Glomerular visceral epithelial cell (primary cell): ENCODE measurements at regions not wholly inside any gene's neighbourhood (a gene's known extent, or its start where the extent isn't known, plus 50 kb on each side); places are given as distances from the start of the nearest gene placed in this dataset.
A peak's percentile ranks its signal among the peaks of the same experiment; 100 is the strongest.

Experiments used
- DNase-seq: peaks from one replicate; pipeline ENCODE4 v3.0.0-alpha.2; 2016; ENCODE audit errors: extremely low spot score

DNA sequence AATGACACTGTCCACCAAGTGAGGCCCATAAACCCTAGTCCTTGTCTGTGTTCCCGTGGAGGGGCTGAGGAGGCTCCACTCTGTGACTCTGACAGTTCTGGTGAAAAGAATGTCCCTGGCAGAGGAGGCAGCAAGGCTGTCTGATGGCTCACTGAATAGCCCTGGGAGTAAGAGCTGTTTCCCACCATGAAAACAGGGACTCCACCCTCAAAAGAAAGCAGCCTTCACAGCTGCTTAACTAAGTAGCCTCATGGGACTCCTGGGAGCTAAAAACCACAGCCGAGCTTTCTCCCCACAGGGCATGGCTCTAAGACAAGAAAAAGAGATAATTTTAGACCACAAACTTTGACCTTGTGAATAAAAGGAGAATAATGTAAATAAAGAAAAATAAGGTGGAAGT, 135.1 kb upstream of the FRY start:
- peak; percentile 8 for DNase-seq

DNA sequence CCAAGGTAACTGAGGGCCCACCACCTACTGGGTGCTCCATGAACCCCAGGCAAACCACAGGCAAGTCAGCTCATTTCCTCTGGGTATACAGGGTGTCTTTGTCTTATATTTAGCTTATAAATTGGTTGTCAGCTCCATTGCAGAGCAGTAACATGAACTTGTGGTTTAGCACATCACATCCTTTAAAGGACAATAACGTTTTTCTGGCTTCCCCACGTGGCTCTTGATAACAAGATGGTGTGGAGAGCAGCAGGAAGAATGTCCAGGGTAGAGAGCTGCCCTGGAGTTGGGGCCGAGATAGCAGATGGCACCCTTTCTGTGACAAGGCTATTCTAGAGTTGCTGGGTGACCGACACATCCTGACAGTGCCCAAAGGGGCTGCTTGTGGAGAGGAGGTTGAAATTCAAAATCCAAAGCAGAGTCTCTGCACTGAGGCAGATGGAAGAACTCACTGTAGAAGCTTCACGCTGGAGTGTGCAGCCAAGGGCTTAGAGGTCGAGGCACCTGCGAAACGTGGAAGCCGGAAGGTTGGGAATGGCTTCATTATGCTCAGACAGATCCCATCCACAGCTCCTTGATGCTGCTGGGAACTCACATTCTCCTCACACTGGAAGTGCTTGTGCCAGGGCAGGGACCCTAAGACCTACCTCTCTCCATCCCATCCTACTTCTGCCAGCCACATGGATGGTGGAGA, 133.0 kb upstream of the FRY start:
- no peak for DNase-seq

DNA sequence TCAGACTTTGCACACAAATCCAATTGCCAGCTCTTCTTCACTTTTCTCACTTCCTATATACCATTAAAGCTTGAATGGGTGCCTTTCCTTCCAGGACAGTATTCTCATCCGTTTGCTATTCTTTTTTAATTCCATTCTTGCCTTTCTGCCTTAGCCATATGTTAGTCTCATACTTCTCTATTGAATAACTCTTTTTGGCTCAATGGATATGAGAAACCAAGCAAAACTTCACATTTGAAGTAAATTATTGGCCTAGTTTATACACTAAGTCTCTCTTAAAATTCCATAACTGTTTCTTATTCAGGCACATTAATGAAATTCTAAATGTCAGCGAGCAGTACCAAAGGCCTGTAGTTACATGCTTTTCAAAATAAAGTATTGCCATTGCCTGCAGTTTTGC, 129.6 kb upstream of the FRY start:
- no peak for DNase-seq

DNA sequence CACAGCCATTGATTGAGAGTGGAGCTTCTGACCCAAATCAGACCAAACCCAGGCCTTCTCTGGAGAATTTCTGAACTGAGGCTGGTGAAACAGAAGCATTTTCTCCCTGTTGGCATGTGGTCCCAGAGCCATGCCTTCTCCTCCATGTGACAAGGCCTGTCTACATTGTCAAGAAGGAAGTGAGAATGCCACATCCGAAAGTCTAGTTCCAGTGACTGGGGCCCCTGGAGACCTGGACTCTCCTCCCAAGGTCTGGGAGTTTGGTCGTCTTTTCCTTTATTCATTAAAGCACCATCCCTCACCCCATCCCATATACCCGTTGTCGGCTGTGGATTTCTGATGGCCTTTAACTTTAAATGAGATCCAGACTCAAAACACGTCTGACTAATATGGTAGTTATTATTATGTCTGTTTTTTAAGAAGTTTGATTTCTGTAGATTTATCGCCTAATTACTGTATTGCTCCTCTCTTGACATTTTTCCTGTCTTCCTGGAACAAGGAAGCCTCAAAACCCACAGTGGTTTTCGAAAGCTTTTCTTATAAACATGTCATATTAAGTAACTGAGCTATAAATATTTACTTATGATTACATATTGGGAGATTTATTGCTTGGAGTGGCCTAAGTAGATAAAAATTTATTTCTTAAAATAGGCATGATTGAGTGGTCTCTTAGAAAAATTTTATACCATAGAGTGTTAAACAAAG, 128.3 kb upstream of the FRY start:
- no peak for DNase-seq

DNA sequence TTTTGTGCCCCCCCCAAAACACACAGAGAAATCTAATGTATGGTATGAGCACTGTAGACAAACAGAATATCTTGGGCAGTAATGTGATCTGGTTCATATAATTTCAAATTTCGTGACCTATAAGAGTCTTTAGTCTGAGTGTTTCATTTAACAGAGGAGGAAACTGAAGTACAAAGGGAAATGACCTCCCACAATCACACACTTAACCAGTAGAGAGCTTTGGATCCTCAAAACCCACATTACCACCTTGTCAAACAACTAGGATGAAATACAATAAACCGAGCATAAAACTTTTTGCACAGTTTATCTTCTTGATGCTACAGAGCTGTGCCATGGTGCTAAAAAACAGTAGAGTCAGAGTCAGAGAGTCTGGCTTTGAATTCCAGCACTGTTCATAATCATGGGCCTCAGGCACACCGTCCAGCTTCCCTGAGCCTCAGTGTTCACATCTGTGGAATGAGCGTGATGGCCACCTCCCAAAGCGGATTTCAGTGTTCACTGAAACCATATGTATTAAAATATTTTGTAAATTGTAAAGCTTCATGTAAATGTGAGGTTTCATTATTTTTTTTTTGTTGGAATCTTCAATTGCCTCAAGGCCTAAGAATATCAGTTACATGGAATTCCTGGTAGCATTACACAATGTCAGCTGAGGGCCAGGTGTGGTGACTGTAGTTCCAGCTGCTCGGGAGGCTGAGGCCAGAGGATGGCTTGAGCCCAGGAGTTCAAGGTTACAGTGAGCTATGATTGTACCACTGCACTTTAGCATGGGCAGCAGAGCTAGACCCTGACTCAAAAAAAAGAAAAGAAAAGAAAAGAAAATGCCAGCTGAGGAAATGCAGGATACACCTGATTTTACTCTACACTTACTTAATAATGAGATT, 126.4 kb upstream of the FRY start:
- no peak for DNase-seq

GRCh38 chr13:31905961-31906360, 125.6 kb upstream of the FRY start:
- no peak for DNase-seq

DNA sequence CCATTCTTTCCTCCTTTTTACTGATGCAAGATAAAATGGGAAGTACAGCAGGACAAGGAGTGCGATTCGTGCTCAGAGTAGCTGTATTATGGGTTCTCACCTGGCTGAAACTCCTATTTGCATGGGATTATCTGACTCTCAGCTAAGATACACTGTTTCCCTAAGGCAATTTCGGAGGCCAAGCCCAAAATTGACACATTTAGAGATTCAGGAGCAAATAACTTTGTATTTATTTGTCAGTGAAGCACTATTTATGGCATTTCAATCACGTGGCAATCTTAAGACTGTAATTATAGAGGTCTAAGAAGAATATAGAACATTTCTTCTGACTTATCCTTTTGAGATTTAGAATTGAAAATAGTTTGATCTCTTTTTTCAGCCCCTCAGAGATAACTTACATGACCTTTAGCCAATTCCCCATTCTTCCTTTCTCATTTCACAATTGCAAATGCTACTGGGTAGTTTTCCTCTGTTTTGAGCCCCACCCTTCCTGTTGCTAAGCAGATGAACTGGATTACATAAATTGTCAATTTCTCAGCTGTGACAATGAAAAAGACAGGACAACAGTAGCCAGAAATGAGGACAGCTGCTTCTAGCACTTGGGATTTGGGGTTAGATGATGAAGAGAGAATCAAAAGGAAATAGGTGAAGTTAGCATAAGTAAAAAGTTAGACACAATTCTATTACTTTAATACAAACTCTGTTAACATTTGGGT, 122.7 kb upstream of the FRY start:
- no peak for DNase-seq

DNA sequence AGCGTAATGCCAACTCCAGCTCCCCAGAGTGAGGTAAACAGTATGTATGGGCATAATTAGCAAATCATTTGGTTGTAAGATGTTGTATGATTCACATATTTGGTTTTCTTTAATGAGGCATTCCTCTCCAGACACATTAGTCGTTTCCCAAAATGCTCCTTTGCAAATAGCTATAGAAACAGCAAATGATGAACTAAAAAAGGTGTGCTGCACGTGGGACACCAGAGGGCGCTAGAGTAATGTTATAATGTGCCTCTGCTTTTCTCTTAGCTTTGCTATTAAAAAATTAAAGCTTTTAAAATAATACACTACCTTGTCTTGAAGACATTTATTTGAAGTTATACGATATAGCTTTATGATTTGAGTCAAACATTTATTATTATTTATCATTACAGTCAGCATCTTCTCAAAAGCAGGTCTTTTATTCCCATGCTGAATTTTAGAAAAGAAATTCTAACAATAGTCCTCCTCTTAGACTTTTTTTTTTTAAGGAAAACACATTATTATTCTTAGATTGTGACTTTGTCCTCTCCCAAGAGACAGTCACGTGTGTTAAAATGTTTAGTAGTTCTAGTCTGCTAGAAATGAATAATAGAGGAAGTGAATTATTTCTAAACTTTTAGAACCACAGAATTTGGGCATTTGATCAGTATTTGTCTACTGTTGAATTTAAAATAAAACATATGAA, 121.6 kb upstream of the FRY start:
- peak; percentile 67 for DNase-seq

- no peak for DNase-seq
Observed at GRCh38 chr13:31910633-31911032, 120.9 kb upstream of the FRY start.

DNA sequence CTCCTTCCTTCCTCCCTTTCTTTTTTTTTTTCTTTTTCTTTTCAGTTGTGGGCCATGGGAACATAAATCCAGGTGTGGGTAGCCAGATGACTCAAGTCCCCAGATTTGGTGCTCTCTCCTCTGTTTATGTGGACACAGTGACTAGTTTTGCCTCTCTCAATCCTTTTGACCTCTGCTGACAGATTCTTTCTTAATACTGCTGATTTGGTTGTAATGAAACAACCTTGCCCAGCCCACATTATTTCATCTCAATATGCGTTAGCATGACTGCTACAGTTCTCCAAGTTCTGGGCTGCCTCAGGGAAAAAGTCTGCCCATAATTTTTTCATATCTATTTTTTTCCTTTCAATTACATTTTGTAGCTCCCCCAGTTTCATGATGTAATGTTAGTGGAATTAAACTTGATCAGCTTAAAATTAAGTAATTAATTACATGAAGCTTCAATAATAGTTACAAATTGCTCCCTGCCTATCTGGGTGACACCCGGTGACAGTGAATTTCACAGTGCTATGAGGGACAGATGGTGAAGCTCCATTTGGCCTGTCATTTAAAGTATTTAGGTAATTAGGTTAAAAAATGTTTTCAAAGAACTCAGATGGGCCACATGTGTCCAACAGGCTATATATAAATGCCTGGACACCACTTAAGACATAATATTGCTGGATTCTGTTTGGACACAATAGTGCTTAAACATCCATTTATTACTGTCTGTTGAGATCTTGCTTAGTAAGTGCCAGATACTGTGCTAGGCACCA, 118.8 kb upstream of the FRY start:
- no peak for DNase-seq

DNA sequence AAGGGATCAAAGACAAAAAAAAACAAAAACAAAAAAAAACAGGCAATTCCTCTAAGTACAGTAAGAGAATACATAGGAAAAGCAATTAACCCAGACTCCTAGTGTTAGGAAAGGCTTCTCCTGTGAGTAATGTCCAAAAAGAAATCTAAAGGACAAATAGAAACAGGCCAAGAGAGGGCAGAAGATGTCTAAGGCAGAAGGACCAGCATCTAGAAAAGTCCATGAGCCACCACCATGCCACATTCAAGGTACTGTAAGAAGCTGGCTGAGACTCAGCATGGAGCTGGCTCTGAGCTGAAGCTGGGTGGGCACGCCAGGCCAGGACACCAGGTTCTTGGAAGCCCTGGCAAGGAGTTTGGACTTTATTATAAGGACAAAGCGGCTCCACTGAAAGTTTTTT, 118.1 kb upstream of the FRY start:
- no peak for DNase-seq

DNA sequence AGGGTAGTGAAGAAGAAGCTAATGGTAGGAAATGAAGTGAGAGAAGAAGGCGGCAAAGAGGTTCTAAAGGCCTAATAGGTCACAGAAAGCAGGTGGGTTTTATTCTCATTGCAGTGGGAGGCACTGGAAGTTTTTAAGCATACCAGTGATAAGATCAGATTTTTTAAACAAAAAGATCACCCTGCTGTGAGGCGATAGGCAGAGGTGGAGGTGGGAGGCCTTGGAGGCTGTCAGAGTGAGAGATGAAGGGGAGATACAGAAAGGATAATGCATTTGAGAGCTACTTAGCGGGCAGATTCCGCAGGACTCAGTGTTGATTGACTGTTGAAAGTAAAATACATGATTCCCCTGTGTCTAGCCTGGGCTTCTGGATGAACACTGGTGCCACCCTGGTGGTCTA, 116.7 kb upstream of the FRY start:
- DNase-seq = no peak

DNA sequence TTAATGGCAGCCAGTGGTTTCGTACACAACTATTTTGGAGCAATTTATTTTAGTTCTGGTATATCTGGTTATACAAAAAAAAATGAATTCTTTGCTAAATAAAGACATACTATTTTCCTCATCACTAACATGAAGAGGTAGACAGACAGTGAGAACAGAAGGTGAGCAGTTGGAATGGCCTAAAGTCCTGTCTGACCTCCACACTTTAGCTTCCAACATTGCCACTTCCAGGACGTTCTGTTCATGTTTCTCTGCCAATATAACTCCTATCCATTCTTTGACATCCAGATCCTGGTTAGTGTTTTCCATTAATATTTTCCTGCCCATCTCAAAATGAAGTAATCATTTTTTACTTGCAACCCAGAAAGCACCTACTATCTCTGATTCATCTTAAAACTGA, 112.9 kb upstream of the FRY start:
- DNase-seq = no peak

DNA sequence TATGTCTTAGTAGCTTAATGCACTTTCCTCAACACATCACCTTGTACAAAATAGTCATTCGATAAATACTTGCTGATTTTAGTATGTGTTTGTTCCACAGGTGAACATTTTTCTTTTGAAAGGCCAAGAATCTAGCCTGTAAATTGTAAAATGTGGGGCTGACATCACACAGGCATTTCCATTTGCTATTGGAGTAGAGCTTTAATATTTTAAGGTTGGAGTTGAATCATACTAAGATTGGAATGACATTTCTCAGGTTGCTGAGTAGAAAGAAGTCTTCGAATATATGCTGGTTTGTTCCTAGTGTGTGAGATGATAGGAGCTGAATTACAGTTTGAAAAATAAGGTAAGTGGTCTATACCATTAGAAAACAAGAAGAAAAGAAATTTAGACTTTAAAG, 112.3 kb upstream of the FRY start:
- DNase-seq = no peak

- DNase-seq = no peak
Observed at GRCh38 chr13:31919971-31920726, 111.4 kb upstream of the FRY start.

GRCh38 chr13:31920727-31921100, 110.9 kb upstream of the FRY start:
- DNase-seq = no peak

GRCh38 chr13:31922724-31923123, 108.8 kb upstream of the FRY start:
- no peak for DNase-seq

- no peak for DNase-seq
Observed at GRCh38 chr13:31923134-31923763, 108.3 kb upstream of the FRY start.

DNA sequence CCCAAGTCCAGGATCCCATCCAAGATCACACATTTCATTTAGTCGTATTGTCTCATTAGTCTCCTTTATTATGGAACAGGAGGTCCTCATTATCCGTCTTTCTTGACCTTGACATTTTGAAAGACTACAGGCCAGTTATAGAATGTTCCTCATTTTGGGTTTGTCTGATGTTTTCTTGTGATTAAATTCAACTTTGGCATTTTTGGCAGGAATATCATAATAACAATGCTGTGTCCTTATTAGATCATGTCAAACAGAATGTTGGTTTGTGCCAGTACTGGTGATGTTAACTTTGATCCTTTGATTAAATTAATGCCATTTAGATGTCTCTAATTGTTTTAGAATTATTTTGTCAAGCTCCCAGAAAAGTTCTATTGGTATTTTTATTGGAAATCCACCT, 106.5 kb upstream of the FRY start:
- no peak for DNase-seq

- DNase-seq = no peak
Observed at GRCh38 chr13:31927219-31927653, 104.3 kb upstream of the FRY start.
